SK-N-SH (cell line): ENCODE measurements at regions not wholly inside any gene's neighbourhood (a gene's known extent, or its start where the extent isn't known, plus 50 kb on each side); places are given as distances from the start of the nearest gene placed in this dataset.

Experiments used
- CTCF ChIA-PET: fragments of 300-600, 350-600 bp; formaldehyde crosslinking; extraction: SDS; loops from one replicate; lab custom pipeline; 2021; lab: Yijun Ruan, JAX
- POLR2A ChIA-PET: fragments of 350-600 bp; sonication (Branson Sonifier 250); formaldehyde crosslinking; extraction: SDS; loops from one replicate; lab custom pipeline; 2020; ENCODE audit warnings: antibody characterized with exemption, inconsistent platforms; lab: Yijun Ruan, JAX
- DNase-seq: peaks from one replicate; pipeline ENCODE4 v3.0.0; 2012
- H2AFZ ChIP-seq: fragments of 200-600 bp; sonication (generic); 2 replicates; pipeline ENCODE4 v1.8.1; 2016; ENCODE audit warnings: antibody characterized with exemption, mild to moderate bottlenecking, low read depth
- H3F3A ChIP-seq: fragments of 200-600 bp; sonication (generic); replicated peaks from 2 replicates; pipeline ENCODE3; 2016; ENCODE audit warnings: antibody characterized with exemption, mild to moderate bottlenecking; ENCODE audit not compliant: insufficient read depth
- H3K27ac ChIP-seq, 2 experiments: fragments of 200-500 bp in 1 of 2; fragments of 200-600 bp in 1 of 2; sonication (Bioruptor generic) in 1 of 2; sonication (generic), shearing (Covaris generic) in 1 of 2; 2 replicates each; pipeline versions ENCODE4 v1.5.1 to v1.6.1; 2014 to 2016; ENCODE audit warnings: low read depth in 2 of 2, inconsistent platforms in 1 of 2, low read length in 1 of 2, mild to moderate bottlenecking in 1 of 2, mixed read lengths in 1 of 2
- H3K27me3 ChIP-seq: fragments of 200-600 bp; sonication (generic), shearing (Covaris generic); 2 replicates; pipeline ENCODE4 v1.6.1; 2016; ENCODE audit warnings: mixed run types; ENCODE audit not compliant: insufficient read depth
- H3K36me3 ChIP-seq, 2 experiments: fragments of 200-500 bp in 1 of 2; fragments of 200-600 bp in 1 of 2; sonication (Bioruptor generic) in 1 of 2; sonication (generic) in 1 of 2; replicated peaks in 1 of 2; 2 replicates each; pipeline versions ENCODE3 to v1.5.1; 2014 to 2016; ENCODE audit warnings: low read length in 1 of 2, mild to moderate bottlenecking in 1 of 2; ENCODE audit not compliant: insufficient read depth in 2 of 2, control insufficient read depth in 1 of 2
- H3K4me1 ChIP-seq, 2 experiments: fragments of 200-500 bp in 1 of 2; fragments of 200-600 bp in 1 of 2; sonication (Bioruptor generic) in 1 of 2; sonication (generic), shearing (Covaris generic) in 1 of 2; 2 replicates each; pipeline versions ENCODE4 v1.5.1 to v1.6.1; 2014 to 2016; ENCODE audit warnings: low read depth in 1 of 2, low read length in 1 of 2, mixed run types in 1 of 2; ENCODE audit not compliant: insufficient read depth in 2 of 2, control insufficient read depth in 1 of 2
- H3K4me2 ChIP-seq: fragments of 200-600 bp; sonication (generic), shearing (Covaris generic); 2 replicates; pipeline ENCODE4 v1.6.1; 2017; ENCODE audit warnings: mixed run types
- H3K4me3 ChIP-seq, 2 experiments: fragments of 200-500 bp in 1 of 2; fragments of 200-600 bp in 1 of 2; sonication (Bioruptor generic) in 1 of 2; sonication (generic), shearing (Covaris generic) in 1 of 2; 2 replicates each; pipeline versions ENCODE4 v1.5.1 to v1.8.1; 2014 to 2016; ENCODE audit warnings: low read depth in 2 of 2, inconsistent platforms in 1 of 2, low read length in 1 of 2, mild to moderate bottlenecking in 1 of 2, mixed read lengths in 1 of 2, moderate library complexity in 1 of 2
- H3K79me2 ChIP-seq: fragments of 200-600 bp; sonication (generic); 2 replicates; pipeline ENCODE4 v1.8.1; 2017; ENCODE audit warnings: mild to moderate bottlenecking; ENCODE audit not compliant: insufficient read depth
- H3K9ac ChIP-seq: fragments of 200-600 bp; sonication (generic); 2 replicates; pipeline ENCODE4 v1.6.1; 2017; ENCODE audit warnings: mixed run types
- H3K9me2 ChIP-seq: fragments of 200-600 bp; sonication (generic); 2 replicates; pipeline ENCODE4 v1.6.1; 2017; ENCODE audit warnings: mixed run types
- H3K9me3 ChIP-seq: fragments of 200-600 bp; sonication (generic); 2 replicates; pipeline ENCODE4 v1.6.1; 2017; ENCODE audit warnings: mixed run types, mild to moderate bottlenecking, moderate library complexity
- H4K20me1 ChIP-seq: fragments of 200-600 bp; sonication (generic); 2 replicates; pipeline ENCODE4 v1.6.1; 2017; ENCODE audit warnings: mild to moderate bottlenecking, mixed run types; ENCODE audit not compliant: insufficient read depth
- CHD2 ChIP-seq: fragments of 150-350 bp; IDR thresholded peaks from 2 replicates; pipeline ENCODE4 v1.6.1; 2018; ENCODE audit warnings: low read length; ENCODE audit not compliant: partially characterized antibody
- ELF1 ChIP-seq: IDR thresholded peaks from 2 replicates; pipeline ENCODE4 v1.4.0; 2012
- EP300 ChIP-seq, 2 experiments: IDR thresholded peaks; 2 replicates each; pipeline versions ENCODE4 v1.4.0 to v1.6.1; 2012; ENCODE audit warnings: borderline replicate concordance in 1 of 2, low read depth in 1 of 2, low read length in 1 of 2
- FOXJ3 ChIP-seq: sonication (generic); formaldehyde crosslinking; IDR thresholded peaks from 2 replicates; pipeline ENCODE4 v1.5.1; 2020; ENCODE audit warnings: mild to moderate bottlenecking, missing genetic modification reagents
- FOXM1 ChIP-seq: IDR thresholded peaks from 2 replicates; pipeline ENCODE4 v1.4.0; 2012; ENCODE audit warnings: low read depth, mild to moderate bottlenecking
- GATA2 ChIP-seq: sonication (generic); formaldehyde crosslinking; IDR thresholded peaks from 2 replicates; pipeline ENCODE4 v1.5.0; 2020; ENCODE audit warnings: mild to moderate bottlenecking, missing genetic modification reagents
- JUND ChIP-seq: IDR thresholded peaks from 2 replicates; pipeline ENCODE4 v1.4.0; 2012
- MEF2A ChIP-seq: IDR thresholded peaks from 2 replicates; pipeline ENCODE4 v1.4.0; 2012; ENCODE audit warnings: low read depth, borderline replicate concordance
- NFIC ChIP-seq: IDR thresholded peaks from 2 replicates; pipeline ENCODE4 v1.4.0; 2012; ENCODE audit warnings: borderline replicate concordance
- NRF1 ChIP-seq: IDR thresholded peaks from 2 replicates; pipeline ENCODE4 v1.6.1; 2012; ENCODE audit warnings: low read depth, mild to moderate bottlenecking, low read length
- RCOR1 ChIP-seq: fragments of 150-350 bp; IDR thresholded peaks from 2 replicates; pipeline ENCODE4 v1.6.1; 2017; ENCODE audit warnings: antibody characterized with exemption, low read length
- RFX5 ChIP-seq: IDR thresholded peaks from 2 replicates; pipeline ENCODE4 v1.6.1; 2012; ENCODE audit warnings: mild to moderate bottlenecking, improper control_type of control experiment, low read length
- SIN3A ChIP-seq: IDR thresholded peaks from 2 replicates; pipeline ENCODE4 v1.6.1; 2012; ENCODE audit warnings: low read depth, mild to moderate bottlenecking, low read length, moderate library complexity, borderline replicate concordance
- SMC3 ChIP-seq: IDR thresholded peaks from 2 replicates; pipeline ENCODE4 v1.6.1; 2012; ENCODE audit warnings: low read depth, low read length, improper control_type of control experiment
- TCF12 ChIP-seq: IDR thresholded peaks from 2 replicates; pipeline ENCODE4 v1.4.0; 2012
- TEAD4 ChIP-seq: IDR thresholded peaks from 2 replicates; pipeline ENCODE4 v1.4.0; 2012; ENCODE audit warnings: mild to moderate bottlenecking, borderline replicate concordance; ENCODE audit not compliant: insufficient read depth
- YY1 ChIP-seq: IDR thresholded peaks from 2 replicates; pipeline ENCODE4 v1.4.0; 2012; ENCODE audit warnings: low read depth, mild to moderate bottlenecking
- WGBS: methylation state at CpG from one replicate; pipeline ENCODE4 v1.1.6; 2017; ENCODE audit warnings: low lambda C conversion rate; 5-methylcytosine and 5-hydroxymethylcytosine counted together
- TF ChIP-seq, protein P1 (sequence below): IDR thresholded peaks from 2 replicates; pipeline ENCODE4 v1.4.0; 2012; ENCODE audit warnings: low read depth
- TF ChIP-seq, protein P2 (sequence below): IDR thresholded peaks from 2 replicates; pipeline ENCODE4; 2012
- TF ChIP-seq, protein P3 (sequence below): IDR thresholded peaks from 2 replicates; pipeline ENCODE4 v1.4.0; 2012; ENCODE audit warnings: low read depth, borderline replicate concordance
- TF ChIP-seq, protein P4 (sequence below): fragments of 200-600 bp; sonication (generic); IDR thresholded peaks from 2 replicates; pipeline ENCODE4 v1.6.1; 2017; ENCODE audit warnings: antibody characterized with exemption, mild to moderate bottlenecking, moderate library complexity
- TF ChIP-seq, protein P5 (sequence below): IDR thresholded peaks from 2 replicates; pipeline ENCODE4 v1.6.1; 2012; ENCODE audit warnings: mild to moderate bottlenecking, low read depth, low read length, moderate library complexity

DNA sequence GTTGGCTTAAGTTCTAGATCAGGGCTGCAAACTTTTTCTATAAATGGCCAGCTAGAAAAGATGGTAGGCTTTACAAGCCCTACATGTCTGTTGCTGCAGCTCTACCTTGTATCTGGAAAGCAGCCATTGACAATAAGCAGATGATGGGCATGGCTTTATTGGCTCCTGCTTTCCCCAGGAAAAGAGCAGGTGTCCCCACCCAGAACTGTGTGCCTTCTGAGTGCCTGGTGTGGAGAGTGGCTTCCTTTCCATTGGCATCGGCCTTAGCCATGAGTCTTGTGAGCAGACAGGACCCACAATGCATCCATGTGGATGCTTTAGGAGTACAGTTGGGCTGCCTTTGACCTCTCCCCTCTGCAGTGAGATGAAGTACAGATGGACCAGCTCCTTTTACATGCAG lies 120.2 kb downstream of the CD8B2 start:
- Histone ChIP-seq H3K36me3 (no peaks in the 10 kb centered on the region), H3K4me3 (no peak overlapping the region), H2AFZ (no peak overlapping the region), H3F3A (no peaks in the 10 kb centered on the region), H3K4me2 (no peak overlapping the region), H3K4me1 (no peaks in the 10 kb centered on the region; a peak in 1 of 4 replicates), H3K79me2 (no peaks in the 10 kb centered on the region), H3K9me2 (no peaks in the 10 kb centered on the region), H3K9ac (no peak overlapping the region), H3K9me3 (no peaks in the 10 kb centered on the region), H3K27me3 (no peaks in the 10 kb centered on the region), H3K27ac (no peak overlapping the region), H4K20me1 (no peaks in the 10 kb centered on the region)
- DNase-seq, result no peak
- WGBS, result 50% methylated on average over 1 of the region's 1 CpG
- TF ChIP-seq RCOR1 (no peak), FOXJ3 (CRISPR knock-in tag) (no peak), FOXM1 (no peak), SMC3 (no peak), SIN3A (no peak), NFIC (no peak), ELF1 (no peak), CHD2 (no peak)
- TF ChIP-seq, protein P1, sequence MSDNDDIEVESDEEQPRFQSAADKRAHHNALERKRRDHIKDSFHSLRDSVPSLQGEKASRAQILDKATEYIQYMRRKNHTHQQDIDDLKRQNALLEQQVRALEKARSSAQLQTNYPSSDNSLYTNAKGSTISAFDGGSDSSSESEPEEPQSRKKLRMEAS, result no peak
- TF ChIP-seq, protein P2, sequence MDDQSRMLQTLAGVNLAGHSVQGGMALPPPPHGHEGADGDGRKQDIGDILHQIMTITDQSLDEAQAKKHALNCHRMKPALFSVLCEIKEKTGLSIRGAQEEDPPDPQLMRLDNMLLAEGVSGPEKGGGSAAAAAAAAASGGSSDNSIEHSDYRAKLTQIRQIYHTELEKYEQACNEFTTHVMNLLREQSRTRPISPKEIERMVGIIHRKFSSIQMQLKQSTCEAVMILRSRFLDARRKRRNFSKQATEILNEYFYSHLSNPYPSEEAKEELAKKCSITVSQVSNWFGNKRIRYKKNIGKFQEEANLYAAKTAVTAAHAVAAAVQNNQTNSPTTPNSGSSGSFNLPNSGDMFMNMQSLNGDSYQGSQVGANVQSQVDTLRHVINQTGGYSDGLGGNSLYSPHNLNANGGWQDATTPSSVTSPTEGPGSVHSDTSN, result no peak
- TF ChIP-seq, protein P3, sequence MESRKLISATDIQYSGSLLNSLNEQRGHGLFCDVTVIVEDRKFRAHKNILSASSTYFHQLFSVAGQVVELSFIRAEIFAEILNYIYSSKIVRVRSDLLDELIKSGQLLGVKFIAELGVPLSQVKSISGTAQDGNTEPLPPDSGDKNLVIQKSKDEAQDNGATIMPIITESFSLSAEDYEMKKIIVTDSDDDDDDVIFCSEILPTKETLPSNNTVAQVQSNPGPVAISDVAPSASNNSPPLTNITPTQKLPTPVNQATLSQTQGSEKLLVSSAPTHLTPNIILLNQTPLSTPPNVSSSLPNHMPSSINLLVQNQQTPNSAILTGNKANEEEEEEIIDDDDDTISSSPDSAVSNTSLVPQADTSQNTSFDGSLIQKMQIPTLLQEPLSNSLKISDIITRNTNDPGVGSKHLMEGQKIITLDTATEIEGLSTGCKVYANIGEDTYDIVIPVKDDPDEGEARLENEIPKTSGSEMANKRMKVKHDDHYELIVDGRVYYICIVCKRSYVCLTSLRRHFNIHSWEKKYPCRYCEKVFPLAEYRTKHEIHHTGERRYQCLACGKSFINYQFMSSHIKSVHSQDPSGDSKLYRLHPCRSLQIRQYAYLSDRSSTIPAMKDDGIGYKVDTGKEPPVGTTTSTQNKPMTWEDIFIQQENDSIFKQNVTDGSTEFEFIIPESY, result no peak
- POLR2A ChIA-PET, result no interaction called here
- CTCF ChIA-PET, result no interaction called here

DNA sequence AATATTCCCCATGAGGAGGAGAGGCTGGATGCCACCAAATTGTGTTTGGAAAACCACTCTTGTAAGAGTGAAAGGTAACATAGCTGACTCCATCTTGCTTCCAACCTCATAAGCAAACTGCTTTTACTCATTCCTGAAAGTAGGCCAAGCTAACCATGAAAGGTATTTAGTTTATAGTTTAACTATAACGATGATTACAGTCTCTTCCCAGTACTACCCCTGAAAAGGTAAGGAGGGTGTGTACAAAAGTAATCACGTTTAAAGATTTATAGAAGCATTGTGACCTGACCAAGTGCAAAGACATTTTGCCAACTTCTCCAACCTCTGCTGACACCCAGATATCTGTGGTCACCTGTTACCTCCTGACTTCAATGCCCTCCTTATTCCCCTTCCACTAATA lies 122.6 kb downstream of the CD8B2 start:
- 13% methylated on average over 2 of the region's 2 CpGs for WGBS
- Histone ChIP-seq H3K4me2 (no peak overlapping the region), H2AFZ (no peak overlapping the region)

More for the DNA sequence above, 122.6 kb downstream of the CD8B2 start:
- no peaks in the 10 kb centered on the region for H4K20me1 ChIP-seq
- H3K4me3 ChIP-seq, result no peak overlapping the region
- H3K27me3 ChIP-seq, result no peaks in the 10 kb centered on the region
- POLR2A ChIA-PET, result no interaction called here
- H3K9me3 ChIP-seq, result no peaks in the 10 kb centered on the region
- DNase-seq, result no peak
- no peaks in the 10 kb centered on the region for H3K79me2 ChIP-seq
- H3K9ac ChIP-seq, result no peak overlapping the region
- TF ChIP-seq NRF1 (no peak), MEF2A (no peak), YY1 (no peak), JUND (no peak), EP300 (IDR thresholded peaks at IDR 0.05; ENCODE audit: borderline replicate concordance in 1 of 2, low read depth in 1 of 2, low read length in 1 of 2) (no peak), FOXJ3 (CRISPR knock-in tag) (no peak), RFX5 (no peak), TEAD4 (no peak), TCF12 (no peak), FOXM1 (no peak), GATA2 (CRISPR knock-in tag) (no peak)
- TF ChIP-seq, protein P4, sequence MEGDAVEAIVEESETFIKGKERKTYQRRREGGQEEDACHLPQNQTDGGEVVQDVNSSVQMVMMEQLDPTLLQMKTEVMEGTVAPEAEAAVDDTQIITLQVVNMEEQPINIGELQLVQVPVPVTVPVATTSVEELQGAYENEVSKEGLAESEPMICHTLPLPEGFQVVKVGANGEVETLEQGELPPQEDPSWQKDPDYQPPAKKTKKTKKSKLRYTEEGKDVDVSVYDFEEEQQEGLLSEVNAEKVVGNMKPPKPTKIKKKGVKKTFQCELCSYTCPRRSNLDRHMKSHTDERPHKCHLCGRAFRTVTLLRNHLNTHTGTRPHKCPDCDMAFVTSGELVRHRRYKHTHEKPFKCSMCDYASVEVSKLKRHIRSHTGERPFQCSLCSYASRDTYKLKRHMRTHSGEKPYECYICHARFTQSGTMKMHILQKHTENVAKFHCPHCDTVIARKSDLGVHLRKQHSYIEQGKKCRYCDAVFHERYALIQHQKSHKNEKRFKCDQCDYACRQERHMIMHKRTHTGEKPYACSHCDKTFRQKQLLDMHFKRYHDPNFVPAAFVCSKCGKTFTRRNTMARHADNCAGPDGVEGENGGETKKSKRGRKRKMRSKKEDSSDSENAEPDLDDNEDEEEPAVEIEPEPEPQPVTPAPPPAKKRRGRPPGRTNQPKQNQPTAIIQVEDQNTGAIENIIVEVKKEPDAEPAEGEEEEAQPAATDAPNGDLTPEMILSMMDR, result no peak
- TF ChIP-seq, protein P5, sequence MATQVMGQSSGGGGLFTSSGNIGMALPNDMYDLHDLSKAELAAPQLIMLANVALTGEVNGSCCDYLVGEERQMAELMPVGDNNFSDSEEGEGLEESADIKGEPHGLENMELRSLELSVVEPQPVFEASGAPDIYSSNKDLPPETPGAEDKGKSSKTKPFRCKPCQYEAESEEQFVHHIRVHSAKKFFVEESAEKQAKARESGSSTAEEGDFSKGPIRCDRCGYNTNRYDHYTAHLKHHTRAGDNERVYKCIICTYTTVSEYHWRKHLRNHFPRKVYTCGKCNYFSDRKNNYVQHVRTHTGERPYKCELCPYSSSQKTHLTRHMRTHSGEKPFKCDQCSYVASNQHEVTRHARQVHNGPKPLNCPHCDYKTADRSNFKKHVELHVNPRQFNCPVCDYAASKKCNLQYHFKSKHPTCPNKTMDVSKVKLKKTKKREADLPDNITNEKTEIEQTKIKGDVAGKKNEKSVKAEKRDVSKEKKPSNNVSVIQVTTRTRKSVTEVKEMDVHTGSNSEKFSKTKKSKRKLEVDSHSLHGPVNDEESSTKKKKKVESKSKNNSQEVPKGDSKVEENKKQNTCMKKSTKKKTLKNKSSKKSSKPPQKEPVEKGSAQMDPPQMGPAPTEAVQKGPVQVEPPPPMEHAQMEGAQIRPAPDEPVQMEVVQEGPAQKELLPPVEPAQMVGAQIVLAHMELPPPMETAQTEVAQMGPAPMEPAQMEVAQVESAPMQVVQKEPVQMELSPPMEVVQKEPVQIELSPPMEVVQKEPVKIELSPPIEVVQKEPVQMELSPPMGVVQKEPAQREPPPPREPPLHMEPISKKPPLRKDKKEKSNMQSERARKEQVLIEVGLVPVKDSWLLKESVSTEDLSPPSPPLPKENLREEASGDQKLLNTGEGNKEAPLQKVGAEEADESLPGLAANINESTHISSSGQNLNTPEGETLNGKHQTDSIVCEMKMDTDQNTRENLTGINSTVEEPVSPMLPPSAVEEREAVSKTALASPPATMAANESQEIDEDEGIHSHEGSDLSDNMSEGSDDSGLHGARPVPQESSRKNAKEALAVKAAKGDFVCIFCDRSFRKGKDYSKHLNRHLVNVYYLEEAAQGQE, result no peak
- TF ChIP-seq, all 33 proteins: peak for 0
- Histone ChIP-seq H3K9me2 (no peaks in the 10 kb centered on the region), H3K36me3 (no peaks in the 10 kb centered on the region), H3K4me1 (peaks cover 0 to 3% of the 10 kb centered on the region in 2 experiments; a peak in 1 of 4 replicates), H3K27ac (no peak overlapping the region), H3F3A (no peaks in the 10 kb centered on the region)
- CTCF ChIA-PET, result interaction anchor here (1.2 kb wide), 1 partner anchor 1325 kb away, joined by 3 read pairs; no protein-coding TSS in a partner anchor
